Smooth muscle cell (in vitro differentiated cells): ENCODE measurements at regions not wholly inside any gene's neighbourhood (a gene's known extent, or its start where the extent isn't known, plus 50 kb on each side); places are given as distances from the start of the nearest gene placed in this dataset.

ENCODE experiments used
- DNase-seq: peaks from one replicate; lab custom pipeline; 2025; ENCODE audit not compliant: unreplicated experiment; lab: John Stamatoyannopoulos, UW
- H2AFZ ChIP-seq: fragments of 200-600 bp; sonication (generic); 2 replicates; pipeline ENCODE4 v1.6.0; 2016; ENCODE audit warnings: antibody characterized with exemption, low read depth, mild to moderate bottlenecking
- H3F3A ChIP-seq: fragments of 200-600 bp; sonication (generic); 2 replicates; pipeline ENCODE4 v1.6.0; 2017; ENCODE audit warnings: antibody characterized with exemption, low read depth
- H3K27ac ChIP-seq: fragments of 200-600 bp; sonication (generic); 2 replicates; pipeline ENCODE4 v1.5.1; 2016; ENCODE audit warnings: low read depth, mild to moderate bottlenecking
- H3K27me3 ChIP-seq: fragments of 200-600 bp; sonication (generic); 2 replicates; pipeline ENCODE4 v1.6.1; 2016; ENCODE audit warnings: low read depth, mild to moderate bottlenecking
- H3K36me3 ChIP-seq: fragments of 200-600 bp; sonication (generic); 2 replicates; pipeline ENCODE4 v1.5.1; 2016; ENCODE audit warnings: low read depth
- H3K4me1 ChIP-seq: fragments of 200-600 bp; sonication (generic); 2 replicates; pipeline ENCODE4 v1.5.1; 2016; ENCODE audit warnings: low read depth
- H3K4me2 ChIP-seq: fragments of 200-600 bp; sonication (generic); 2 replicates; pipeline ENCODE4 v1.6.0; 2016; ENCODE audit warnings: mild to moderate bottlenecking
- H3K4me3 ChIP-seq: fragments of 200-600 bp; sonication (generic); 2 replicates; pipeline ENCODE4 v1.5.1; 2016; ENCODE audit warnings: mild to moderate bottlenecking
- H3K79me2 ChIP-seq: fragments of 200-600 bp; sonication (generic); 2 replicates; pipeline ENCODE4 v1.6.0; 2016; ENCODE audit warnings: low read depth, mild to moderate bottlenecking
- H3K9ac ChIP-seq: fragments of 200-600 bp; sonication (generic); 2 replicates; pipeline ENCODE4 v1.6.0; 2016; ENCODE audit warnings: low read depth
- H3K9me3 ChIP-seq: fragments of 200-600 bp; sonication (generic); replicated peaks from 2 replicates; pipeline ENCODE4 v1.5.1; 2016; ENCODE audit warnings: low read depth
- H4K20me1 ChIP-seq: fragments of 200-600 bp; sonication (generic); 2 replicates; pipeline ENCODE4 v1.6.0; 2016; ENCODE audit warnings: low read depth
- WGBS: methylation state at CpG from one replicate; pipeline ENCODE4 v1.1.7; 2016; ENCODE audit warnings: low lambda C conversion rate; 5-methylcytosine and 5-hydroxymethylcytosine counted together
- TF ChIP-seq, protein P1 (sequence below): fragments of 200-600 bp; sonication (generic); IDR thresholded peaks from 2 replicates; pipeline ENCODE4 v1.5.1; 2017; ENCODE audit warnings: borderline replicate concordance, mild to moderate bottlenecking, antibody characterized with exemption; ENCODE audit not compliant: insufficient read depth, poor library complexity, severe bottlenecking

- no peaks in the 10 kb centered on the region for H3K79me2 ChIP-seq
- no peaks in the 10 kb centered on the region for H3K9me3 ChIP-seq
- peaks cover 6% of the 10 kb centered on the region for H3K27me3 ChIP-seq
- no peaks in the 10 kb centered on the region for H4K20me1 ChIP-seq
- 63% methylated on average over 2 of the region's 2 CpGs for WGBS
- DNase-seq, result no peak
- no peak overlapping the region for H3K27ac ChIP-seq
- TF ChIP-seq, protein P1, sequence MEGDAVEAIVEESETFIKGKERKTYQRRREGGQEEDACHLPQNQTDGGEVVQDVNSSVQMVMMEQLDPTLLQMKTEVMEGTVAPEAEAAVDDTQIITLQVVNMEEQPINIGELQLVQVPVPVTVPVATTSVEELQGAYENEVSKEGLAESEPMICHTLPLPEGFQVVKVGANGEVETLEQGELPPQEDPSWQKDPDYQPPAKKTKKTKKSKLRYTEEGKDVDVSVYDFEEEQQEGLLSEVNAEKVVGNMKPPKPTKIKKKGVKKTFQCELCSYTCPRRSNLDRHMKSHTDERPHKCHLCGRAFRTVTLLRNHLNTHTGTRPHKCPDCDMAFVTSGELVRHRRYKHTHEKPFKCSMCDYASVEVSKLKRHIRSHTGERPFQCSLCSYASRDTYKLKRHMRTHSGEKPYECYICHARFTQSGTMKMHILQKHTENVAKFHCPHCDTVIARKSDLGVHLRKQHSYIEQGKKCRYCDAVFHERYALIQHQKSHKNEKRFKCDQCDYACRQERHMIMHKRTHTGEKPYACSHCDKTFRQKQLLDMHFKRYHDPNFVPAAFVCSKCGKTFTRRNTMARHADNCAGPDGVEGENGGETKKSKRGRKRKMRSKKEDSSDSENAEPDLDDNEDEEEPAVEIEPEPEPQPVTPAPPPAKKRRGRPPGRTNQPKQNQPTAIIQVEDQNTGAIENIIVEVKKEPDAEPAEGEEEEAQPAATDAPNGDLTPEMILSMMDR, result no peak
- H3K36me3 ChIP-seq, result no peaks in the 10 kb centered on the region
- no peak overlapping the region for H3K9ac ChIP-seq
- no peak overlapping the region for H3K4me3 ChIP-seq
- no peaks in the 10 kb centered on the region for H3K4me1 ChIP-seq
- no peaks in the 10 kb centered on the region for H3F3A ChIP-seq
- no peak overlapping the region for H2AFZ ChIP-seq
- H3K4me2 ChIP-seq, result no peak overlapping the region
Observed at GRCh38 chr20:24405810-24406209, 63.6 kb upstream of the SYNDIG1 start.

DNA sequence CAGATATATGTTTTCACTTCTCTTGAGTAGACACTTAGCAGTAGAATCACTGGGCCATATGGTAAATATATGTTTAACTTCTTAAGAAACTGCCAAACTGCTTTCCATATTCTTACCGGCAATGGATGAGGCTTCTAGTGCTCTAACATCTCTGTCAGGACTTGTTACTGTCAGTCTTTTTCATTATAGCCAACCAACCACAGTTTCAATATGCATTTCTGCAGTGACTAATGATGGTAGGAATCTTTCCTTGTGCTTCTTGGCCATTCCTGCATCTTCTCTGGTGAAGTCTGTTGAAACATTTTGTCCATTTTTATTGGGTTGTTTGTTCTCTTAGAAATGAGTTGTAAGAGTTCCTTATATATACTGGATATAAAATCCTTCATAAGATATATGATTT, 66.0 kb upstream of the SYNDIG1 start:
- no peaks in the 10 kb centered on the region for H3K79me2 ChIP-seq
- no peaks in the 10 kb centered on the region for H4K20me1 ChIP-seq
- no peak overlapping the region for H3K27ac ChIP-seq
- H3K9ac ChIP-seq, result no peak overlapping the region
- no peak for DNase-seq
- no peak overlapping the region for H2AFZ ChIP-seq
- WGBS, result 89% methylated on average over 1 of the region's 1 CpG
- no peaks in the 10 kb centered on the region for H3K4me1 ChIP-seq
- H3K4me3 ChIP-seq, result no peak overlapping the region
- no peak overlapping the region for H3K4me2 ChIP-seq
- TF ChIP-seq, protein P1, result no peak
- H3K27me3 ChIP-seq, result no peaks in the 10 kb centered on the region
- H3K9me3 ChIP-seq, result no peaks in the 10 kb centered on the region
- no peaks in the 10 kb centered on the region for H3K36me3 ChIP-seq
- H3F3A ChIP-seq, result no peaks in the 10 kb centered on the region

- Histone ChIP-seq H3K36me3 (no peaks in the 10 kb centered on the region), H3K9ac (no peak overlapping the region), H3K4me3 (no peak overlapping the region), H3F3A (no peaks in the 10 kb centered on the region), H3K9me3 (no peaks in the 10 kb centered on the region), H4K20me1 (no peaks in the 10 kb centered on the region), H3K4me2 (no peak overlapping the region), H3K27me3 (no peaks in the 10 kb centered on the region), H3K79me2 (no peaks in the 10 kb centered on the region), H2AFZ (no peak overlapping the region), H3K4me1 (no peaks in the 10 kb centered on the region), H3K27ac (no peak overlapping the region)
- TF ChIP-seq, protein P1, result no peak
- DNase-seq, result no peak
- 80% methylated on average over 2 of the region's 2 CpGs for WGBS
Observed at GRCh38 chr20:24402188-24402587, 67.2 kb upstream of the SYNDIG1 start.

DNA sequence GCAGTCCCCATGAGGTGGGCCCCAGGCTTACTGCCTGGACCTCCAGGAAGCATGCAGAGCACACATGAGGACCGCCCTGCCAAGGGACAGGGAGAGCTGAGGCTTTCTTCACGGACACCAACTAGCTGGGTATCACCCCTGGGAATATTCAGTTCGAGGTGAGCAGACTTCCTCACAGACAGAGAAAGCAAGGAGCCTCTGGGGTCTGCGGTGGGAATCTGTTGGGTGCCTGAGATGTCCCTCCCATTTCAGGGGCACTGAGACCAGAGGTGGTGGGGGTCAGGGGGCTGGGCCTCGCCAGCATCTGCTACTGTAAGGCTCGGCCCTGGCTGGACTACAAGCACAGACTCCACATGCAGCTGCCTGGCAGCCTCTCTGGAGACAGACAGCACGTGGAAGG, 74.3 kb upstream of the SYNDIG1 start:
- no peaks in the 10 kb centered on the region for H4K20me1 ChIP-seq
- H2AFZ ChIP-seq, result no peak overlapping the region
- H3F3A ChIP-seq, result no peaks in the 10 kb centered on the region
- DNase-seq, result no peak
- H3K4me2 ChIP-seq, result no peak overlapping the region
- TF ChIP-seq, protein P1, result no peak
- 86% methylated on average over 7 of the region's 7 CpGs for WGBS
- no peak overlapping the region for H3K27ac ChIP-seq
- peaks cover 26% of the 10 kb centered on the region for H3K27me3 ChIP-seq
- H3K9me3 ChIP-seq, result no peaks in the 10 kb centered on the region
- no peaks in the 10 kb centered on the region for H3K36me3 ChIP-seq
- no peaks in the 10 kb centered on the region for H3K4me1 ChIP-seq
- H3K9ac ChIP-seq, result no peak overlapping the region
- no peak overlapping the region for H3K4me3 ChIP-seq
- no peaks in the 10 kb centered on the region for H3K79me2 ChIP-seq
